Sigmoid colon (tissue), 4 donors: ENCODE measurements at regions not wholly inside any gene's neighbourhood (a gene's known extent, or its start where the extent isn't known, plus 50 kb on each side); places are given as distances from the start of the nearest gene placed in this dataset.
"Not testable (repeated sequence)": the region's sequence is repeated elsewhere in the genome, so short reads cannot be mapped to it uniquely, and the experiment has no call there.

Experiments used
- POLR2AphosphoS5 ChIP-seq, 4 donors: sonication (generic); formaldehyde crosslinking; IDR thresholded peaks; one replicate each; pipeline ENCODE4 v1.6.1; 2017; ENCODE audit warnings: antibody characterized with exemption in 4 of 4
- TF ChIP-seq, protein P1 (sequence below), 4 experiments: fragments of 450-650 bp in 3 of 4; fragments of 200-600 bp in 1 of 4; IDR thresholded peaks; one replicate each; pipeline ENCODE4 v1.5.1; 2016 to 2019; ENCODE audit warnings: antibody characterized with exemption in 4 of 4, mild to moderate bottlenecking in 3 of 4, moderate library complexity in 2 of 4

DNA sequence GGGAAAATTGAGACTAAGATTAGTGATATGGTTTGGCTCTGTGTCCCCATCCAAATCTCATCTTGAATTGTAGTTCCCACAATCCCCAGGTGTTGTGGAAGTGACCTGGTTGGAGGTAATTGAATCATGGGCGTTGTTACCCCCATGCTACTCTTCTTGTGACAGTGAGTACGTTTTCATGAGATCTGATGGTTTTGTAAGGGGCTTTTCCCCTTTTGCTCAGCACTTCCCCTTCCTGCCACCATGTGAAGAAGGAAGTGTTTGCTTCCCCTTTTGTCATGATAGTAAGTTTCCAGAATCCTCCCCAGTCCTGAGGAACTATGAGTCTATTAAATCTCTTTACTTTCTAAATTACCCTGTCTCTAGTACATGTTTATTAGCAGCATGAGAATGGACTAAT lies 729.9 kb upstream of the TPTE start:
- TF ChIP-seq, protein P1, sequence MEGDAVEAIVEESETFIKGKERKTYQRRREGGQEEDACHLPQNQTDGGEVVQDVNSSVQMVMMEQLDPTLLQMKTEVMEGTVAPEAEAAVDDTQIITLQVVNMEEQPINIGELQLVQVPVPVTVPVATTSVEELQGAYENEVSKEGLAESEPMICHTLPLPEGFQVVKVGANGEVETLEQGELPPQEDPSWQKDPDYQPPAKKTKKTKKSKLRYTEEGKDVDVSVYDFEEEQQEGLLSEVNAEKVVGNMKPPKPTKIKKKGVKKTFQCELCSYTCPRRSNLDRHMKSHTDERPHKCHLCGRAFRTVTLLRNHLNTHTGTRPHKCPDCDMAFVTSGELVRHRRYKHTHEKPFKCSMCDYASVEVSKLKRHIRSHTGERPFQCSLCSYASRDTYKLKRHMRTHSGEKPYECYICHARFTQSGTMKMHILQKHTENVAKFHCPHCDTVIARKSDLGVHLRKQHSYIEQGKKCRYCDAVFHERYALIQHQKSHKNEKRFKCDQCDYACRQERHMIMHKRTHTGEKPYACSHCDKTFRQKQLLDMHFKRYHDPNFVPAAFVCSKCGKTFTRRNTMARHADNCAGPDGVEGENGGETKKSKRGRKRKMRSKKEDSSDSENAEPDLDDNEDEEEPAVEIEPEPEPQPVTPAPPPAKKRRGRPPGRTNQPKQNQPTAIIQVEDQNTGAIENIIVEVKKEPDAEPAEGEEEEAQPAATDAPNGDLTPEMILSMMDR (IDR thresholded peaks at IDR 0.05), result not testable (repeated sequence)
- TF ChIP-seq POLR2AphosphoS5 (IDR thresholded peaks at IDR 0.05), result not testable (repeated sequence)
